Astrocyte (in vitro differentiated cells and primary cell): ENCODE measurements at regions not wholly inside any gene's neighbourhood (a gene's known extent, or its start where the extent isn't known, plus 50 kb on each side); places are given as distances from the start of the nearest gene placed in this dataset.

Source experiments
- CTCF ChIP-seq: IDR thresholded peaks from 2 replicates; pipeline ENCODE4 v1.5.1; 2011; ENCODE audit warnings: low read depth, mild to moderate bottlenecking, inconsistent platforms, low read length, moderate library complexity; ENCODE audit not compliant: insufficient read depth
- EZH2 ChIP-seq: IDR thresholded peaks from 2 replicates; pipeline ENCODE4 v1.6.1; 2012; ENCODE audit warnings: mild to moderate bottlenecking, low read length, inconsistent platforms; ENCODE audit not compliant: insufficient read depth

- TF ChIP-seq CTCF (no peak), EZH2 (no peak)
Observed at GRCh38 chr12:126157575-126157966, 1092.3 kb downstream of the AACS start.
